ENCODE measurements at regions not wholly inside any gene's neighbourhood (a gene's known extent, or its start where the extent isn't known, plus 50 kb on each side); places are given as distances from the start of the nearest gene placed in this dataset.

DNA sequence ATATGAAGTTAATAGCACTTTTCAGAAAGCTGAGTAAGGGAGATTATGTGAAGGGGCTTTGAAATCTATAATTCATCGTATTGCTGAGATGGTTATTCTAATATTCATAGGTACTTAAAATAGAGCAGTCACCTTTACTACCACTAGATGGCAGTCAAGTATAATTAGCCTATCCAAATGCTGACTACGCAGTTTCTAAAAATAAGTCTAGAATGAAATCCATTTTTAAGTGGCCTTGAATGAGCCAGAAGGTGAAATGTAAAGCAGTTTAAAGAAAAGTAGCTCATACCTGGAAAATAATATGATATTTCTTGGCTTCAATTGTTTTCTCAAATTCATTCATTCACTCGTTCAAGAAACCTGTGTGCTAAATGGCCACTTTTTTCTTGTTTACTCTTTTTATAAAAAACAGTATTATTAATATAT lies 1277.1 kb downstream of the GATA3 start:
- TF ChIP-seq, protein P1, sequence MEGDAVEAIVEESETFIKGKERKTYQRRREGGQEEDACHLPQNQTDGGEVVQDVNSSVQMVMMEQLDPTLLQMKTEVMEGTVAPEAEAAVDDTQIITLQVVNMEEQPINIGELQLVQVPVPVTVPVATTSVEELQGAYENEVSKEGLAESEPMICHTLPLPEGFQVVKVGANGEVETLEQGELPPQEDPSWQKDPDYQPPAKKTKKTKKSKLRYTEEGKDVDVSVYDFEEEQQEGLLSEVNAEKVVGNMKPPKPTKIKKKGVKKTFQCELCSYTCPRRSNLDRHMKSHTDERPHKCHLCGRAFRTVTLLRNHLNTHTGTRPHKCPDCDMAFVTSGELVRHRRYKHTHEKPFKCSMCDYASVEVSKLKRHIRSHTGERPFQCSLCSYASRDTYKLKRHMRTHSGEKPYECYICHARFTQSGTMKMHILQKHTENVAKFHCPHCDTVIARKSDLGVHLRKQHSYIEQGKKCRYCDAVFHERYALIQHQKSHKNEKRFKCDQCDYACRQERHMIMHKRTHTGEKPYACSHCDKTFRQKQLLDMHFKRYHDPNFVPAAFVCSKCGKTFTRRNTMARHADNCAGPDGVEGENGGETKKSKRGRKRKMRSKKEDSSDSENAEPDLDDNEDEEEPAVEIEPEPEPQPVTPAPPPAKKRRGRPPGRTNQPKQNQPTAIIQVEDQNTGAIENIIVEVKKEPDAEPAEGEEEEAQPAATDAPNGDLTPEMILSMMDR (conservative IDR thresholded peaks at IDR 0.05 in 1 of 2, IDR thresholded peaks at IDR 0.05 in 1 of 2; ENCODE audit: extremely low read depth in 1 of 2, insufficient read depth in 1 of 2, low read depth in 1 of 2, low read length in 2 of 2), result peak; percentile 68 to 79
- TF ChIP-seq EZH2 (IDR thresholded peaks at IDR 0.05; ENCODE audit: borderline replicate concordance, low read length), result no peak

Measured in mammary epithelial cell (primary cell).